DMS114 treated with DMSO at 0.1 percent for 48 hours (cell line): ENCODE measurements at regions not wholly inside any gene's neighbourhood (a gene's known extent, or its start where the extent isn't known, plus 50 kb on each side); places are given as distances from the start of the nearest gene placed in this dataset.
"Not testable (repeated sequence)": the region's sequence is repeated elsewhere in the genome, so short reads cannot be mapped to it uniquely, and the experiment has no call there.

ENCODE experiments used
- DNase-seq: peaks from one replicate; lab custom pipeline; 2025; ENCODE audit not compliant: unreplicated experiment; lab: John Stamatoyannopoulos, UW

DNA sequence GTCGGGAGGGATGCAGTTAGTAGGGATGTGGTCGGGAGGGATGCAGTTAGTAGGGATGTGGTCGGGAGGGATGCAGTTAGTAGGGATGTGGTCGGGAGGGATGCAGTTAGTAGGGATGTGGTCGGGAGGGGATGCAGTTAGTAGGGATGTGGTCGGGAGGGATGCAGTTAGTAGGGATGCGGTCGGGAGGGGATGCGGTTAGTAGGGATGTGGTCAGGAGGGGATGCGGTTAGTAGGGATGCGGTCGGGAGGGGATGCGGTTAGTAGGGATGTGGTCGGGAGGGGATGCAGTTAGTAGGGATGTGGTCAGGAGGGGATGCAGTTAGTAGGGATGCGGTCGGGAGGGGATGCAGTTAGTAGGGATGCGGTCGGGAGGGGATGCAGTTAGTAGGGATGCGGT, 96.2 kb downstream of the BDH1 start:
- not testable (repeated sequence) for DNase-seq

DNA sequence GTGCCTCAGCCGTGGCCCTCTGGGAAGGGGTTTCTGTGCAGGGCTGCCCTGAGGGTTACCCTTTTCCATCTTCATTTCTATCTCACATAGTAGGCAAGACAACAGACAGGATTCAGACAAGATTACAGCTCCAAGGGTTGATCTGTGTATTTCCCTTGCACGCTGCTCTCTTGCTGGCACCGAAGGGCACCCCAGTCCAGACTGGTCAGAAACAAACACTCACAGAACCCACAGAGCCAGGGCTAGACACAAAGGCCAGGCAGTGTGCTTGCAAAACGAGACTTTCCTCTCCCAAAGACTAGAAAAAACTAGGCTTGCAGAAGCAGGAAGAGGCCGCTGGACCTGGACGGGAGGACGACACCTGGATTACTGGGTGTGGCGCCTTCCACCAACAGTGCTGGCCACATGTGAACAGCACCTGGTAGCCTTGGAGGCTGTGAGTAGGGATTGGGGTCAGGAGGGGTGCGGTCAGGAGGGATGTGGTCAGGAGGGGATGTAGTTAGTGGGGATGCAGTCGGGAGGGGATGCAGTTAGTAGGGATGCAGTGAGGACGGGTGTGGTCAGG, 96.8 kb downstream of the BDH1 start:
- no peak for DNase-seq

DNA sequence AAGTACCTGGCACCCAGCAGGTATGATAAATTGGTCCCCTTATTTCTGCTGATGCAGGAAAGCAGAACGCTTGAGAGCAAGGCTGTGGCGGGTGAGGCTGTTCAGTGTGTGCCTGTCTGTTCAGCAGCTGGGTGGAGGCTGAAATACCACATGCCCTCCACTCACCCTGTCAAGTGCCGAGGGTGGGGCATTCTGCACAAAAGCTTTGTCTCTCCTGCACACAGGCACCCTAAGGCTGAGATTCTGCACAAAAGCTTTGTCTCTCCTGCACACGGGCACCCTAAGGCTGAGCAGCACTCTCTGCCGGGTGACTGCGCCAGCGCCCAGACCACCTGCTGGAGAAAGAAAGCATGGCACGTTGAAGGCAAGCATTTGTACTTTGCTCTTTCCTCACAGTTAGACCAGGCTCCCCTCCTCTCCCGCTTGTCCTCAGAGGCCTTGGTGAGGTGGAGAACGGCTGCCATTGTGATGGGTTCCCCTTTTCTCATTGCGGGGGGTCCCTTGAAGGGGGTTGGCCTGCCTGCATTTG, 97.5 kb downstream of the BDH1 start:
- no peak for DNase-seq

- DNase-seq = no peak
Measured at GRCh38 chr3:197456261-197457091, 99.3 kb downstream of the BDH1 start.

GRCh38 chr3:197454841-197455240, 100.9 kb downstream of the BDH1 start:
- not testable (repeated sequence) for DNase-seq

DNA sequence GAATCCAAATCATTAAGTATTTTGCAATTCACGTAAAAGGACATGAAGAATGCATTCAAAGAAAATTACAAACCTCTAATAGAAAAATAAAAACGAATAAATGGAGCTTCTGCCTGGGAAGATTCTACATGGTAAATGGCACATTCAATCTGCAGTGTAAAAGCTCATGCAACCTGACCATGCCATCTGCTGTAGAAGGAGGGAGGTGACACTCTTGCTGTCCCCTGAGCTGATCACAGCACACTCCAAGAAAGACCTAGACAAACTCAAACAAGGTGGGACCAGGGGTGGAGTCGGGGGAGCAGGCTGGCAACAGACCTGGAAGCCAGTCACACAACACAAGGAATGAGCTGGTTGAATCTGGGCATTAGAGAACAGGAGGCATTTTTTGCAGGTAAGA, 101.8 kb downstream of the BDH1 start:
- peak; percentile 7 for DNase-seq

GRCh38 chr3:197450810-197451209, 105.0 kb downstream of the BDH1 start:
- no peak for DNase-seq

DNA sequence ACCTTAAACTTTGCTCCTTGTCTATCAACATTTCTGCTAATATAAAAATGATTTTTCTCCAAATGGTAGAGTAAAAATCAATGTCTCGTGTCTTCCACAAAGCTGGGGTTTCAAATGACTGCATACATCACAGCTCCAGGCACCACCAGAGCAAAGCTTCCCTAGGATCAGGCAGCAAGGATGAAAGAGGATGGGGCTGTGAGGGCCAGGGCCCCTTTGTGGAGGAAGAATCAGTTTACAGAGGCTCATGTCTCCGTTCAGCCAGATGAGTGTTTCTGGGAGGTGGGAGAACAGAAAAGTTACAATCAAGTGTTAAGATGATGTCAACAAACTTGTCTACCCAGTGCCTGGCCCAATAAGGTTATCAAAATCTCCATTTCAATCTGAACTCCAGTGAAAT, 105.5 kb downstream of the BDH1 start:
- no peak for DNase-seq

GRCh38 chr3:197449181-197449580, 106.6 kb downstream of the BDH1 start:
- DNase-seq = not testable (repeated sequence)

GRCh38 chr3:197447781-197448180, 108.0 kb downstream of the BDH1 start:
- DNase-seq = not testable (repeated sequence)

DNA sequence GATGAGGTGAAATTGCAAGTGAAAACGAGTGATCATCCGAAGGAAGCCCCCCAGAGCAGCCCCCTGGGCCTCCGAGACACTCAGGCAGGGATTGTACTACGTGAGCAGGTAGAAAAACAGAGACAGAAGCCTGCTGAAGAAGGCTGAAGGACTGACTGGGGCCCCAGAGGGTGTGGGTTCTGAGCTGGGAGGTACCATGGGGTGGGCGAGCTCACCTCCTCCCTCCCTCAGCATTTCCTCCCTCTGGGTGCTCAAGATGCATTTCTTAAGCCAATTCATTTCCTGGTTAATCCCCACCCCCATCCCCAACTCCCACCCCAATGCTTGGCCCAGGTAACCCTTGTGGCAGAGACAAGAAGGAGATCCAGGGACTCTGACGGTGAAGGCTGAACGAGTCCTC, 108.7 kb downstream of the BDH1 start:
- no peak for DNase-seq

- no peak for DNase-seq
Measured at GRCh38 chr3:197446700-197447056, 109.1 kb downstream of the BDH1 start.

DNA sequence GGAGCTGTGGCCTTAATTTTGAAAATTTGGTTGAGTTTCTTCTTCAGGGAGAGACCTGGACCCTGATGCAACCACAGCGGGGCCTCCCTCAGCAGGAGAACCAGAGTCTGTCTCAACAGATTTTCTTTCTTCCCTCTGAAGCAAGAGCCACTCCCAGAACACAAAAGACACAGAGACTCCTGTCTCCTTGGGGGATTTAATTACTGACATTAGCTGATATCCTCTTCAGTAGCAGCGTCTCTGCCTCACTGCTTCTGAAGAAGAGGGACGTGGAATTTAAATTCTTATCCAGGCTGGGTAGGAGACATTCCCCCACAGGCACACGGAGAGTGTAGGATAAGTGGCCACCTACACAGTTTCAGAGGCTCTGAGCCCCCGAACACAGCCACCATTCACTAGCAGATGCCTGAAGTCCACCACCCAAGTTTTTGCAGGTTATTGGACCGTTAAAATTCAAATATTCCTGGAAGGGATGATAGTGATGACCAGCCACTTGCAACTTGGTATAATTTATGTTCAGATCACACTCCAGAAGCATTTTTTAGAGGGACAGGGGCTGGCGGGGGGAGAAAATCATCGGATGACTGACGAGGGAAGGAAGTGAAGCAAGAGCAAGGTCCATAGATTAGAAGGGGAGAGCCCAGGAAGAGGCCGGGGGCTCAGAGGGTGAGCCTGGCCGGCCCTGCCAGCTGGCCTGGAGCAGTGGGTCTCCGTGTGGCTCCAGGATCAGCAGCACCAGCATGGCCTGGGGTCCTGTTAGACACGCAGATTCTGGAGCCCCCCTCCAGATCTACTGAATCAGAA, 109.7 kb downstream of the BDH1 start:
- no peak for DNase-seq

- no peak for DNase-seq
Measured at GRCh38 chr3:197444793-197445379, 110.9 kb downstream of the BDH1 start.

DNA sequence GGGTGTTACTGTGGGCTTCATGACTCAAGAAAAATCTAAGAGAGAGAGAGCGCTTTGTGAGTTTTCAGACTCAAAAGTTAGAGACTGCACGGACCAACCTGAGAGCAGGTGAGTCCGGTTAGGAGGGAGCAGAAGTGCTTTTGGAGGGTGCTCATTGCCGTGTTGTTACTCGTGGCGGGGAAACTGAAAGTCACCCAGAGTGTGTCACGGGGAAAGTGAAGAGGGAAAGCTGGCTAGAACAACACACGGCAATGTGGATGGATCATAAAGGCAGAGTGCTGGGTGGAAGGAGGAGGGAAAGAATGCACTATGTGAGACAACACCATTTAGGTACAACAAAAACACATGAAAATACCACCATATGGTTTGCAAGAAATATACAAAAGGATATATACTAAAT, 112.3 kb downstream of the BDH1 start:
- DNase-seq = no peak

DNA sequence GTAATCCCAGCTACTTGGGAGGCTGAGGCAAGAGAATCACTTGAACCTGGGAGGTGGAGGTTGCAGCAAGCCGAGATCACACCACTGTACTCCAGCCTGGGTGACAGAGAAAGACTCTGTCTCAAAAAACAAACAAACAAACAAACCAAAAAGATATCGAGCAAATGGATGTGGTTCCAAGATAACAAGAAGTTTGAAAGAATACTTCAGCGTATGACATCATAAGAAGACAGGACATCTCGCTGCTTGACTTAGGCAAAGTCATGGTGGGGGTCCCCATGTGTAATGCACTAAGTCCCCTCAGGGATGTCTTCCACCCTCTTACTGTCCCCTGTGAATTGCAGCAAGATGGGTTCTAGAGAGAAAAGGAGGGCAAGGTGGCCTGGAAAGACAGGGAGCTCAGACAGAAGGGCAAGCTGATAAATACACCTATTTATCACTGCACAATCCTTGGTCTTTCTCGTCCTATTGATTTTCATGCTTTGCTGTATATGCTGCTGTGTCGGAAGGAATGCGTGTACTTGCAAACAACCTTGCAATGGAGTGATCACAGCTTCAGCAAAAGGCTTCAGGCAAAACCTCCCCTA, 115.0 kb downstream of the BDH1 start:
- DNase-seq = no peak

DNA sequence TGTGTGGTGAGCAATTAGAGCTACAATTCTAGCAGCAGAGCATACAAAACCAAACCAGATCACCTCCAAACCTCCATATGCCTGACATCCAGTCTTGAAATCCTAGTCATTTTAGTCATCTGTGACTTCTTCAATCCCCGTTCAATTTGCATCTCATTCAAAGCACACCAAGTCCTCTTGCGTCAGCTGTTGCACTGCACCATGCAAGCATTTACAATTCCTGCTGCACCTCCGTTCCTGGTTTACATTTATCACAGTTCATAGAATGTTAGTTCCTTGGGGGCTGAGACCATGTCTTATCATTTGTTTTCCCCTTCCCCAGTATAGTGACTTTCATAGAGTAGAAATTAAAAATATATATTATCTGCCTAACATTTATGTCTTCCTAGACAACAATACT, 116.9 kb downstream of the BDH1 start:
- no peak for DNase-seq

- no peak for DNase-seq
Measured at GRCh38 chr3:197435426-197435825, 120.3 kb downstream of the BDH1 start.

DNA sequence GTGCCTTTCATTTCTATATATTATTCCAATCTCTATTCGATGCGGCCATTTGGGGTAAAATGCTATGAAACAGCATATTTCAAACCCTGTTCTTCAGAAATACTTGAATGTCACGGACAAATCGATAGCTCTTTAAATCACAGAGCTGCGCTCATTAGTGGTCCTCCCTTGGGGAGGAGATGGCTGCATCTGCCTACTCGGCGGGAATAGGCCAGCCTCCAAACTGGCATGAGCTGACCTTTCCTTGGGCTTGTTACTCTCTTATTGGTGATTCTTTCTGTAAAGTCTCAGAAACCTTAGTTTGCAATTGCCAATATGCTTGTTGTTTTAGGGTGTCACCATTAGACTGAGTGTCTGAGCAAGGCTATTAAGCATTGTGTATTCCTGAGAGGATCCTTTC, 120.9 kb downstream of the BDH1 start:
- DNase-seq = no peak

DNA sequence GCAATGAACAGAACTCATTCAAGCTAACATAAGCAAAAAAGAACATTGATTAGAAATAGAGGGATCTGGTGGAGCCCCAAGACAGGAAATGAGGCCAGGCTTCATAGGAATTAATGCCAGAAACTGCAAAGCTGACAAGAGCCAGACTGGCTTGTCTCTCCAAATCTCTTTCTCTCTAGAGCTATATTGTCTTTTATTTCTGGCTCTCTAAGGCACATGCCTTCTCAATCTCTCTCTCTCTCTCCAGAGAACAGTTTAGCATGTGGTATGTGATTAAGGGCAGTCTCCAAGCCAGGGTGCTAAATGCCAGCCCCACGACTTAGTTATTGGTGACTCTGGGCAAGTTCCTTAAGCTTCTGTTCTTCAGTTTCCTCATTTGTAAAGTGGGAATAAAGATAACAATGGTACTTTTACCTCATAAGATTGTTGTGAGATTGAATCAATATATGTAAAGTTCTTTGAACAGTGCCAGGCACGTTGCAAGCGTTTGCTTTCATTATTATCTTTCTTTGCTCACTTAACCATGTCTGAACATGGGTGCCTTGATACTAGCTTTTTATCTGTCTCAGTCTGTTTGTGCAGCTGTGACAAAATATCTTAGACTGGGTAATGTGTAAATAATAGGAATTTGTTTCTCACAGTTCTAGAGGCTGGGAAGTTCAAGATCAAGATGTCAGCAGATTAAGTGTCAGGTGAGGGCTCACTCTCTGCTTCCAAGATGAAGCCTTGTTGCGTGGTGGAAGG, 123.2 kb downstream of the BDH1 start:
- DNase-seq = no peak
